ENCODE measurements at regions not wholly inside any gene's neighbourhood (a gene's known extent, or its start where the extent isn't known, plus 50 kb on each side); places are given as distances from the start of the nearest gene placed in this dataset.

- TF ChIP-seq CTCF (IDR thresholded peaks at IDR 0.05; ENCODE audit: low read depth, low read length) = no peak
- no peak overlapping the region for H3K4me3 ChIP-seq (ENCODE audit: low read depth, low read length)
- in situ Hi-C loops (cut with HindIII; ENCODE audit: low sequenced_read_pairs) = no loop called here
- peak; percentile 21 for DNase-seq (ENCODE audit: low read depth, low spot score)
These were observed 393.5 kb downstream of the KLF12 start for GRCh38 chr13:73740666-73741065.

GRCh38 chr13:73739394-73739793, 394.8 kb downstream of the KLF12 start:
- H3K4me3 ChIP-seq (ENCODE audit: low read depth, low read length) = no peak overlapping the region
- no peak for TF ChIP-seq CTCF (IDR thresholded peaks at IDR 0.05; ENCODE audit: low read depth, low read length)
- DNase-seq (ENCODE audit: low read depth, low spot score) = no peak
- in situ Hi-C loops (cut with HindIII; ENCODE audit: low sequenced_read_pairs) = no loop called here

GRCh38 chr13:73738626-73739025, 395.6 kb downstream of the KLF12 start:
- in situ Hi-C loops (cut with HindIII; ENCODE audit: low sequenced_read_pairs) = no loop called here
- DNase-seq (ENCODE audit: low read depth, low spot score) = no peak
- no peak for TF ChIP-seq CTCF (IDR thresholded peaks at IDR 0.05; ENCODE audit: low read depth, low read length)
- no peak overlapping the region for H3K4me3 ChIP-seq (ENCODE audit: low read depth, low read length)

GRCh38 chr13:73737214-73737613, 397.0 kb downstream of the KLF12 start:
- in situ Hi-C loops (cut with HindIII; ENCODE audit: low sequenced_read_pairs) = no loop called here

GRCh38 chr13:73733706-73734105, 400.5 kb downstream of the KLF12 start:
- H3K4me3 ChIP-seq (ENCODE audit: low read depth, low read length) = no peak overlapping the region
- no peak for DNase-seq (ENCODE audit: low read depth, low spot score)
- TF ChIP-seq CTCF (IDR thresholded peaks at IDR 0.05; ENCODE audit: low read depth, low read length) = no peak
- in situ Hi-C loops (cut with HindIII; ENCODE audit: low sequenced_read_pairs) = no loop called here

More at GRCh38 chr13:73737214-73737613, 397.0 kb downstream of the KLF12 start:
- TF ChIP-seq CTCF (IDR thresholded peaks at IDR 0.05; ENCODE audit: low read depth, low read length) = no peak
- DNase-seq (ENCODE audit: low read depth, low spot score) = no peak
- no peak overlapping the region for H3K4me3 ChIP-seq (ENCODE audit: low read depth, low read length)

- in situ Hi-C loops (cut with HindIII; ENCODE audit: low sequenced_read_pairs) = no loop called here
- no peak for TF ChIP-seq CTCF (IDR thresholded peaks at IDR 0.05; ENCODE audit: low read depth, low read length)
- DNase-seq (ENCODE audit: low read depth, low spot score) = no peak
- H3K4me3 ChIP-seq (ENCODE audit: low read depth, low read length) = no peak overlapping the region
These were observed 401.9 kb downstream of the KLF12 start for GRCh38 chr13:73732350-73732749.

GRCh38 chr13:73731564-73731963, 402.6 kb downstream of the KLF12 start:
- no peak for TF ChIP-seq CTCF (IDR thresholded peaks at IDR 0.05; ENCODE audit: low read depth, low read length)
- in situ Hi-C loops (cut with HindIII; ENCODE audit: low sequenced_read_pairs) = no loop called here
- H3K4me3 ChIP-seq (ENCODE audit: low read depth, low read length) = no peak overlapping the region
- DNase-seq (ENCODE audit: low read depth, low spot score) = no peak
